Left lobe of liver (tissue), 2 donors: ENCODE measurements at regions not wholly inside any gene's neighbourhood (a gene's known extent, or its start where the extent isn't known, plus 50 kb on each side); places are given as distances from the start of the nearest gene placed in this dataset.

ENCODE experiments used
- ATAC-seq: fragments of 200-7000 bp; cut with Tn5 transposase; one replicate; pipeline ENCODE4 v1.9.1; 2020; ENCODE audit warnings: mild to moderate bottlenecking, moderate library complexity
- DNase-seq: peaks from one replicate; pipeline ENCODE4 v3.0.0-alpha.2; 2020; ENCODE audit warnings: low spot score
- donor health status: DM: no; HTN: no; CAD: no; lungs with moderate emphysema.
- donor health status: DM: no; HTN: yes; CAD: no.

DNA sequence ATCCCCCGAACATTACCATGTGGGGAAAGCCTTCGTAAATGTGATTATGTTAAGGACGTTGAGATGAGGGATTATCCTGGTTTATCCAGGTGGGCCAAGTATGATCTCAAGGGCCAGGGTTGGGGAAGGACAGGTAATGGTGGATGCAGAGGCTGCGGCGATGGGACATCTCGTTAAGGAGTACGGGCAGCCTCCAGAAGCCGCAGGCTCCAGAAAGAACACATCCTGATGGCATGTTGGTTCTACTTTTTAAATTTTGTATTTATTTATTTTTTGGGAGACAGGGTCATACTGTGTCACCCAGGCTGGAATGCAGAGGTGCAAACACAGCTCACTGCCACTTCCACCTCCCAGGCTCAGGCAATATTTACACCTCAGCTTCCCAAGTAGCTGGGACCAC lies 86.2 kb upstream of the RAB6C start:
- DNase-seq (no peak), ATAC-seq (no peak)

DNA sequence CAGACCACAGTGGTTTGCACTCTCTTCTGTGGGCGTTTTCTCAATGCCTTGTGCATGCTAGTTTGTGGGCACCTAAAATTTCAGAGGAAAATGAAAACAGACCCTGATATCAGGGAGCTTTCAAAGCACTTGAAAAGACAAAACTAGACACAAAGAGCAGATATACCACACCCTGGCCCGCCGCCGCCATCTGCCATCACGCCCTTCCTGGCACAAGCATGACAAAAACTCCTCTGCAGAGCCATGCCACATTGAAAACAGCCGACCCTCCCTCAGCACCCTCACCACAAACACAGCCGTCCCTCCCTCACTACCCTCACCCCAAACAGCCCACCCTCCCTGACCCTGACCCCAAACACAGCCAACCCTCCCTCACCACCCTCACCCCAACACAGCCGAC lies 84.8 kb upstream of the RAB6C start:
- DNase-seq (no peak), ATAC-seq (no peak)

DNA sequence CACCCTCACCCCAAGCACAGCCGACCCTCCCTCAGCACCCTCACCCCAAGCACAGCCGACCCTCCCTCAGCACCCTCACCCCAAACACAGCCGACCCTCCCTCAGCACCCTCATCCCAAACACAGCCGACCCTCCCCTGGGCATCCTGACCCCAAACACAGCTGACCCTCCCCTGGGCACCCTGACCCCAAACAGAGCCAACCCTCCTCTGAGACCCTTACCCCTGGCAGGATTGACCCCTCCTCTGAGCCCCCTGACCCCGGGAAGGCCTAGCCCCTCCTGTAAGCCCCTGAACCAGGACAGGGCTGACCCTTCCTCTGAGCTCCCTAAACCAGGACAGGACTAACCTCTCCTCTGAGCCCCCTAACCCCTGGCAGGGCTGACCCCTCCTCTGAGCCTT lies 84.4 kb upstream of the RAB6C start:
- ATAC-seq (no peak), DNase-seq (no peak)

DNA sequence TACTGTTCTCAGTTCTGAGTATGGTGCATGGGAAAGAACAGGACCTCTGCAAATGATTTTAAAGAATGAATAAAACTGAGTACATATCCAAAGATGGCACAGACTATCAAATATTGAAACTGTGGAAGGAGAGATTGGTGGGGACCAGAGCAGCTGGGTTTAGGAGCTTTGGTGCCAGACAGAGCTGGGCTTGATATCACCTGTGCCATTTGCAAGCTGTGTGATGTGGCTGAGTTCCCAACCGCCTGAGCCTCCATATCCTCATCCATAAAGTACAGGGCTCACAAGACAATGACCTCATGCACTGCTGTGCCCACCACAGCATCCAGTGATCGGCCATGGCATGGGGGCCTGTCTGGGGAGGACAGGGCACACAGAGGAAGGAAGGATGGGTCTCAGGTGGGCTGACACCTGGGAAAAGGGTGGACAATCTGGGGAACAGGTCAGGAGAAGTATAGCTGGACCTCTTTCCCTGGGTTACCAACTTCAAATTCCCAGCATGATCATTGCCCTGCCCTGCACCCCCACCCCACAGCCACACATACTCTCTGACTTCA lies 83.9 kb upstream of the RAB6C start:
- DNase-seq = no peak
- no peak for ATAC-seq

DNA sequence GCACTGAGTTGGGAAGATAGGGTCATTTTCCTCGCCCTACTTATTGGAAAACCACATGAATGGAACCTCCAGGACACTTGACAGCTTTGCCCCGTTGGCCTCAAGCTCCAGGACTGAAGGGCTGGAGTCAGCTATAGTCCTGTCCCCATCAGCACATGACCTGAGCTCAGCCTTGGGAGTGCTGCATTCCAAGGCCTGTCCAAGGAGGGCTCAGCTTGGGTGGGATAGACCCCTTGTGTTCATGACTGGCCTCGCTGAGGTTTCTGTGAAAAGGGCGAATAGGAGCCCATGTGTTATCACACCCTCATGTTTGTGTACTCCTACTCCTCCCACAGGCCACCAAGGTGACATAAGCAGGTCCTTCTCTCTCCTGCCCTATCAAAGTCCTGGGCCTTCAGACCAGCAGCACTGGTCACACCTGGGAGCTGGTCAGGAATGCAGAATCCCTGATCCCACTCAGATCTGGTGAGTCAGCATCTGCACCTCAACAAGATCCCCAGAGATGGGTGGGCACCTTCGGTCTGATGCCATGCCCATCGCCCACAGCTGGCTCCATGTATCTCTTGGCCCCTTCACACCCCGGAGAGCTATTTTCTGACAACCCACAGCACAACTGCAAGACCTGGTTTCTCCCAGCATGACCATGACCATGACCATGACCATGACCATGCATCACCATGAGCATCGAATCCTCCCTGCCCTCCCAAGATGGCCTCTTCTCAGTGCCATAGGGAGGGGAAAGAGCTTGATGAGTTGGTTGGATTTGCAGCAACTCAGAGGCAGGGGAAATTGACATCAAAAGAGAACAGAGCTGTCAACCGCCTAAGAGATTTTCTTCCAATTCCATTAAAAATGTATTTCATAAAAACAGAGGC lies 83.0 kb upstream of the RAB6C start:
- no peak for DNase-seq
- no peak for ATAC-seq

DNA sequence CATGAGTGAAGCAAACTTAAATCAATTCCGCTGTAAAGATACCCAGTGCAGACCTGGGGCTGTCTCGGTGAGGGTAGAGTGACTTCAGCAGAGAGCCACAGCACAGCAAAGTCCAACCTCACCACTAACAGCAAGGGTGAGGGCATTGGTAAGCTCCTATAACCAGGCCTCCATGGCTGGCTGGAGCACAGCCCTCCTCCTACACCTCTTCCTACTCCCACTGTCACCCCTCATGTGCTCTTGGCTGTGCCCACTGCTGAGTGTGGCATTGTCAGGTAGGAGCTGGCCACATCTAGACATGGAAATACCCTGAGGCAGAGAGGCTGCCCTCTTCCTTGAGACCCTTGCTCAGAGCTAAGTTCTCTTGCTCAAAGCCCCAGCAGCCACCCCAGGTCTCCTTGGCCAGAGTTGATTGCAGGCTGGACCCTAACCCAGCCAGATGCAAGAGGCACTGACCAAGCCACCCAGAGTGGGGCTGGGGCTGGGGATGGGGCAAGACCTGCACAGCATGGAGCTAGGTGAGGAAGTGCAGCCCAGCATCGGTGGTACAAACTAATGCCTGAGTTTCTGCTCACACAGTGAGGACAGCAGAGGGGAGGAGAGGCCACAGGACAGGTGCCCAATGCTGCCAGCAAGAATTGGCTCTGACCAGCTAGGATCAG lies 77.6 kb upstream of the RAB6C start:
- DNase-seq = no peak
- no peak for ATAC-seq

DNA sequence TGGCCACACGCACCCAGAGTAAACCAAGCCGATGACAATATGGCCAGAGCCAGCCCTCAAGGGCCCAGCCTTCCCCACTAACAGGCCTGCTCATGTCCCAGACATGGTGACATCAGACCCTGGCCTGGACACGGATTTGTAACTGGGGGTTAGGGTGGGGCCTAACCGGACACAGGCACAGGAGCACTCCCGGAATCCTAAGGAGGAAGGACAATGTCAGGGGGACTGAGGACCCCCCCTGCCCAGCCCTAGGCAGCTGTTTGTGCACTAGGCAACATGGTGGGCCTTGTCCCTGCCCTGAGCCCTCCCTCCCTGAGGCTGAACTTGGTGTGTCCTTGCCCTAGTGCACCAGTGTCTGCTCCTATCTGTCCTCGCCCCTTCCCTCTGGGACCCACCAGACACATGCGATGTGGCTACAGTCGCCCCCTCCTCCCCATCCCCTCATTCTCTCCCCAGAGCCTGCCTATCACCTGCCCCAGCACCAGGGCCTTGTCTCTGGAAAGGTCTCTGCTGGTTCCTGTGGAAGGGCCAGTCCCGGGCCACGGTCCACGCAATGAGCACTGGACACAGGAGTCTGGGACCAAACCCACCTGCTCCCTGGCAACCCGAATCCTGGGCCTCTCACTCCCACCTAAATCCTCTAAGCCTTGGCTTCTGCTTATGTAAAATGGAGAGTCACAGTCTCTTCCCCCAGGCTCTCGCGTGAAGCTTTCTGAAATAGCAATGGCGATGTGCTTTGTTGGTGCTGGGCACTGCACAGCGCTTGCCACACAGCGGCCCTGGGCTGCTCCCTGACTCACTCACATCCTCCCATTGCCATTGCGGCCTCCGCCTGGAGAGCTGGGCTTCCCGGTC lies 76.5 kb upstream of the RAB6C start:
- ATAC-seq = no peak
- DNase-seq = no peak

DNA sequence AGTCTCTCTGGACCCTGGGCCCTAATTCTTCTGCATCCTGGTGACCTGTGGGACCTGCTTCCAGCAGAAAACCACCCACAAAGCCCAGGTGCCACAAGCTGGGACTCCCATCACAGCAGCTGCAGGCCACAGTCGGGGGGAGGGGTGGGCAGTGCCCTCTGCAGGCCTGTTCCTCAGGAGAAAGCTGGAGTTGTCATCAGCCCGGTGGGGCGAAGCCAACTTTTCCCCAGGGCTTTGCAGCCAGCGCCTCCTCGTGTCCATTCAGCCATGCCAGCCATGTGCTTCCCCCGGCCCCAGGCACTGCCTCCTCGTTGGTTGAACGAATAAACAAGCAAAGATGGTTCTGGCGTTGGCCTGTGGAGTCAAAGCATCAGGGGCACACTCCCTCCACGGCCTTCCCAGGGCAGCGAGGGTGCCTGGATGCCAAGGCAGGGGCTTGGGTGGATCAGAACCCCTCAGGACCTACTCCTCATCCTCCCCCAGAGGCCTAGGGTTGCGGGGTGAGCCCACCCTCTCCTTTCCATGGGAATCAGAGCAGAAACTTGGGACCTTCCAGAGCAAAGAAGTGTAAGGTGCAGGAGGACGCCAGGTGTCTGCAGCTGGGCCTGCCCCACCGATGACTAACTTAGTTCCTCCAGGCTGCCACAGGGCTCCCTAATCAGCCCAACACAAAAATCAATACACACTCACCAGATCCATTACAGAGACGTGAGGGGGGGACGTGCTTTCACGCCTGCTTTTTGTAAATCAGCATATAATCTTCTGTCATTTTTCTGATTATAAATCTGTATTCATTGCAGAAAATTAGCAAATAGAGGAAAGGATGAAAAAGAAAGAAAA lies 75.7 kb upstream of the RAB6C start:
- no peak for ATAC-seq
- DNase-seq = no peak

DNA sequence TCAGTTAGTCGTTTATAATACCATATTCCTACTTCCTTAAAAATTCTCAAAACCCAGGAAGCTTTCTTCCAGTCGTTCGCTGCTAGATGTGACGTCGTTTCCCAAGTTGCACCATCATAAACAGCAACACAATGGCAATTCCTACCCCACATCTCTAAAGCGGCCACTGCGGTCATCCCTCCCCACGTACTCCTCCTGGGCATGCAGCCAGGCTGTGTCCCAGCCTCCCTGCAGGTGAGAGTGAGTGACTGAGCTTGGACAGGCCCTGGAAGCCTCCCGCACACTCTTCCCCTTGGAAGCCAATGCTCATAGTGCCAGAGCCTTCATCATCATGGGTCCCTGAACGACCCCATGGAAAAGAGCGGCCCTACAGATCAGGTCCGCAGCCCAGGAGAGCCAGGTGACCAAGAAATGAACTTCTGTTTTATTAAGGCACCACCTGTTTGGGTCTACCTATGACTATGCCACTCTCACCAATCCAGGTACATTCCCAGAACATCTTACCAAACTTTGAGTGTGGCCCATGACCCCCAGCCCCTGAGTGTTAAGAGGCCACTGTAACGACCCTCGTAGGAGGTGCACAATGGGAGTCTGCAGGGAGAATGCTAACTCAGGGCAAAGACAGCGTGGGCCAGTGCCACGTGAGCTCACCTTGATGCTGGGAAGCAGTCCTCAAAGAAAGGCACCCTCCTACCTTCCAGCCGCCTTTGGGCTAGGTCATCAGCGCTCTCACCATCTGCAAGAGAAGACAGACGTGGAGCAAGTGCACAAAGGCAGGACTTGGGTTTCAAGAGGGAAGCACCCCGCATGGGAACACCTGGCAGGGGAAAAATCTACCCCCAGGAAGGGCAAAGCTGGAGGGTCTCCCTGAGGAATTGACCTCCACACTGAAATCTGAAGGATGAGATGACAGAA lies 74.7 kb upstream of the RAB6C start:
- ATAC-seq (no peak), DNase-seq (no peak)

DNA sequence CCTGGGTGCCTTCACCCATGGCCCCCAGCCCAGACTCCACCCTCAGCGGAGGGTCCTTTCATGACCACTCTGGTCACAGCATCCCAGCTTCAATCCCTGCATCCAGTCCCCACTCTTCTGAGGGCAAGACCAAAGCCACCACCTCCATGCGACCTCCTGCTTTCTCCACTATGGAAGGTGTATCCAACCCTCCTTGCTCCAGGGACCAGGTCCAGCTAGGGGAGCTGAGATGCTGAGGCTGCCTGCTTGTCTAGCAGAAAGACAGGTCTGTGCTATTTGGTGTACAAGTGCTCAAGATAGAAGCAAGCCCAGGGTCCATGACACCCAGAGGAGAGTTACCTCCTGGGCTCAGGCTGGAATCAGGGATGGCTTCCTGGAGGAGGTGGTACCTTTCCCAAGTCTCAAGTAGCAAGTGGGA lies 73.8 kb upstream of the RAB6C start:
- DNase-seq (no peak), ATAC-seq (no peak)

DNA sequence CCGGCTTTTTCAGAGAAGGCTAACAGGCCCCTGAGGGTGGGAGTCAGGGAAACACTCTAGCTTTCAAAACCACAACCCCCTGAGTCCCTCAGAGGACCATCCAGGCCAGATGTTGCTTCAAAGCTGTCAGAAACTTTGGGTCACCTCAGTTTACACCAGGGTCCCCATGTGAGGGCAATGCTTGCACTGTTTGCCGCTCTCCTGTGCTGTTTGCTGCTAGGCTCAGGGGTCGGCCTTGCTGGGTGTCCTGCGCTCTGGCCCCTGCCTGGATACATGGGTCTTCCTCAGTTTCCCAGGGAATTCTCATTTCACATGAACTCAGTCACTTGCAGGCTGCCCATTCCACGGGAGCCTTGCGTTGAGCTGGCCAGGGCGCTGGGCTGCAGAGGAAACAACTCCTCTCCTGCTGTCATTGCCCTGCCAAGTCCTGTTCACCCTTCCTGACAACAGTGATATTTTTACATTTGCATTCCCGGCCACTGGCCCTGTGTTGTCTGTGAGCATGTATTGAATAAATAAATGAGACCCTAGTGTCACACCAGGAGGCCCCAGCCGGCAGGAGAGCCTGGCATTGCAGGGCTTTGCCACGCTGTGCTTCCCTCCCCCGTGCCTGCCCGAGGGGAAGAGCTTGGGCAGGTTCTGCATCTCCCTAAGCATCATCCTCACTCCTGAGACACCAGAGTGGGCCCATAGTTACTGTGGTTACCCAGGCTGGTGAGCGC lies 73.2 kb upstream of the RAB6C start:
- DNase-seq = no peak

DNA sequence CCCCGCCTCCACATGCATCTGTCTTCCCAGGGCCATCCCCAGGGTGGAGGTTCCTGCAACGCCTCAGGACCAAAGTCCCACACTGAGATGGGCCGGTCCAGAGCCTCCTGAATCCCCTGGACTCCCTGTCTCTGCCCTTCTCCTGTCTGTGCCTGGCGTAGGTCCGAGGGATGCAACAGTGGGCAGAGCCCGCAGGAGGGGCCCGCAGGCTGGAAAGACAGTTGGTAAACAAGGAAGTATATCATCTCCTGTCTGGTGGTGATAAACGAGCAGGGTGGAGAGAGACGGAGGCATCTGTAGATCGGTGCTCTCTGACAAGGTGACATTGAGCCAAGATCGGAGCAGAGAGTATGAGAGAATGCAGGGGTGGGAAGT lies 72.6 kb upstream of the RAB6C start:
- DNase-seq (no peak), ATAC-seq (no peak)

More for the DNA sequence above, 73.2 kb upstream of the RAB6C start:
- ATAC-seq = no peak

DNA sequence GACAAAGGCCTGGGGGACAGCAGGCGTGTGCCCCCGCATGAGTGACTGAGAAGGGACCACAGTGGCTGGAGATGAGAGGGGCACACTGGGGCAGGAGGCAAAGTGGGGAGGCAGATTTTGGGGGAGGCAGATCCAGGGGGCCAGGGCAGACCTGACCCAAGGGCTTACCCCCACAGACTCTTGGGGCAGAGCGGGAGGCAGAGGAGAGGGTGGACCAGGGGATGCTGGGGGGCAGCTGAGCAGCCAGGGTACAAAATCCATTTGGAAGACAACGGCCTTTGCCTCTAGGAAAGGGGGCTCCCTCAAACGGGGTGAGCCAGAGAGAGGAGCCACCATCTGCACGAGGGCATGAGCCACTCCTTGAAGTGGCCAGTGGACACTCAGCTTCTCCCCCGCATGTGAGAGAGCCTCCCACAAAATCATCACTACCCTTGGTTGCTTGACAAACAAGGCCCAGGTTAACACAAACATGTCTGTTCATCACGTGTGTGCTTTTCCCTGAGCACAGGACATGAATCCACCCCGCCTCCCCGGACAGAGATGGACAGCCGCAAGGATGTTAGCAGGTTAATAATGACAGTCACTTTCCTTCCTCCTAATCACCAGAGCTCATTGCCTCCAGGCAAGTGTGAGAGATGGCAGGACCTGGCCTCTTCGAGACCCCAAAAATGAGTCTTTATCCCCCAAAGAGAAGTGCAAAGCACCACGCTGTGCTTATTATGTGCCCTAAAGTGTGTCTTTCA lies 72.0 kb upstream of the RAB6C start:
- ATAC-seq (no peak), DNase-seq (no peak)

DNA sequence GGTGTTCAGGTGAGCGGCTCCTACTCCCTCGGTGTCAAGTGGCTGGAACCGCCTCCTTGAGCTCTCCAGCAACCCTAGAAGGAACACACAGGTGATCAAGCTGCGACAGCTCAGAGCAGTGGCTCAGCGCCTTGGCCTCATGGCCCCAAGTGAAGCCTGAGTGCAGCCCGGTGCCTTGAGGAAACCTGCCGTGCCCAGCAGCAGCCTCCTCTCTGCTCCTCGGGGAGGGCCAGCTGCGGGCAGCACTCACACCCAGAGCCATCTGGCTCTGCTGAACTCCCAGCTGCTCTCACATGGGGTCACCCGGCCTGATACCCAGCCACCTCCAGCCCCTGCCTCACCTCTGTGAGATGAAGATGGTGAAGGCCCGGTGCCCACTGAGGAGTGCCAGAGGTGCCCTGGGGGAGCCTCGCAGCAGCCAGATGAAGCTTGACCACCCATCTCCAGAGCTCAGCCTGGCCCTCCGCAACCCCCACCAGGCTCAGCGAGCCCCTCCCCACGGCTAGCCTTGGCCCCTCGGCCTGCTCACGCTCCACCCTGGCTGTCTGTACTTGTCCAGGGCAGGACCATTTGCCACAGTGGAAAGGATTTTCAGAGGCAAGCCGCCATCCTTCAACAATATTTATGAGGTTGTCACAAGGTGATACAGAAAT lies 70.6 kb upstream of the RAB6C start:
- DNase-seq (no peak), ATAC-seq (no peak)

DNA sequence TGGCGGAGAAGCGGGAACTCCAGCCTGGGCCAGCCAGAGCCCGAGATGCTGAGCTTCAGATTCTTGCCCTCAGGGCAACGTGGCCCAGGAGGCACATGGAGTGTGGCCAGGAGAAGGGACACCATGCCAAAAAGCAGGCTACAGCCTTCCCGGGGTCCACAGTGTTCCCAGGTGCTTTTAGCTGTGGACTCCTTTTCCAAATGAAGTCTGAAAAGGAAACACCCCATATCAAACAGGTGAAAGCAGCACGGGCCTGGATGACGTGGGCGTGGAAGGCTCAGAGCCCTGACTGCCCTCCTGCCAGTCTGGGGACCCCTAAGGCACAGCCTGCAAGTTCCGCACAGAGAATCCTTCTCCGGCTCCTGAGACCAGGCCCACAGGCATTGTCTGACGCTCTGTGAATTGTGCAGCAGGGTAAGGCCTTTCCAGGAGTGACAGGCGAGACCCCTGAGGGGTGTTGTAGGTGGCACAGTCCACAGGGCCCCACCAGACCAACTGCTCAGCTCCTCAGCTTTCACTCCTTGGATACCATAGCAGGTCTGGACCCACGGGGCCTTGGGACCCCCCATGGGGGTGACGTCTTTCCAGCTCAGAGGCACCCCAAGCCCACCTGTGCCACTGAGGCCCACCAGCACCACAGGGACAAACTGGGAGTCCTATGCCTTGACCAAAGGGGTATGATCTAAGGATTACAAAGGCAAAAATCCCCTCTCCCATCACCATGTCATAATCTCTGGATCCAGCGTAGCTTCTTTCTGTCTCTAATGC lies 69.6 kb upstream of the RAB6C start:
- no peak for DNase-seq
- no peak for ATAC-seq

DNA sequence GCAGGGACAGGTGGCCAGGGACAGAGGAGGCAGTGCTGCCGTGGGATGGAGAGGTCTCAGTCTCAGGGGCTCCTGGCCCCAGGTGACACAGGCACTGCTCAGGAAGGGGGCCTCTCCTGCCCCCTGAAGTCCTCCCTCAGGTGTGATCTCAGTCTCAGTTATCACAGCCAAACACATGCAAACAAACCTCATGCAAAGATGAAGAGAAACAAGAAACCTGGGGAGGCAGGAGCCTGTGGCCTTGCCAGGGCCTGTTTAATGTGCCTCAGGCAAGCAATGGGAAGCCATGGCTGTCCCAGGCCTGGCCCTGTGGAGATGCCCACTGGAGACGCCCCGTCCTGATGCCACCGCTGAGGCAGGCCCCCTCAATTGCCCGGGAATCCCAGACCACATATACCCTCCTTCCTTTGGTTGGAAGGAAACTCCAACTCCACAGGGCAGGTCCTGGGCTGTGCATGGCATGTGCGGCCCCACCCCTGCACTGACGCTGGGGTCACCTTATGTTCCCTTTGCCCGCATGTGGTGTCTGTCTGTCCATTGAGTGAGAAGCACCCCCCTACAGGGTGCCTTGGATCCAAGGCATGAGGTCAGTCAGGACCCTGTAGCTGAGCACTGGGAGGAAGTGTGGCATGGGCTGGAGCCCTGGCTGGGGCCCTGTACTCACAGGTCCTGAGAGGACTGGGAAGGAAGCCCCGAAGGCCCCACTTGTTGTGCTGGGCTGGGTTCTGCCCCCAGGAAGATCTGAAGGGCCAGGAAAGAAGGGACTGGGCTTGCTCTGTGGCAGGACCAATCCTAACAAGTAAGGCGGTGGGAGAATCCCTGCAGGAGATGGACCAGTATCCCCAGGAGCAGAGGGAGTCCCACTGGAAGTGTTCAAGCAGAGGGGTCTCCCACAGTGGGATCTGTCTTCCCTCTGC lies 68.8 kb upstream of the RAB6C start:
- no peak for DNase-seq
- ATAC-seq = no peak
